GM12878 (cell line): ENCODE measurements at regions not wholly inside any gene's neighbourhood (a gene's known extent, or its start where the extent isn't known, plus 50 kb on each side); places are given as distances from the start of the nearest gene placed in this dataset.

Experiments
- ATAC-seq: fragments of 200-7000 bp; cut with Tn5 transposase; 3 replicates; pipeline ENCODE4 v1.9.1; 2020; ENCODE audit warnings: mild to moderate bottlenecking, moderate library complexity
- BruUV-seq: library from RNA; stranded (reverse); fragments of 400-500 nt; replicated peaks from 2 replicates; lab custom pipeline; 2021; lab: Mats Ljungman, UMichigan
- CTCF ChIA-PET: fragments of 300-600 bp; sonication (Branson Sonifier 250); formaldehyde crosslinking; extraction: SDS; loops from one replicate; lab custom pipeline; 2021; ENCODE audit warnings: inconsistent platforms; lab: Yijun Ruan, JAX
- POLR2A ChIA-PET: fragments of 350-600 bp; formaldehyde crosslinking; extraction: SDS; loops from one replicate; lab custom pipeline; 2021; ENCODE audit warnings: inconsistent platforms; lab: Charles Lee
- RAD21 ChIA-PET: fragments of 300-600 bp; sonication (Branson Sonifier 250); formaldehyde crosslinking; loops from one replicate; lab custom pipeline; 2023; ENCODE audit warnings: antibody characterized with exemption; ENCODE audit not compliant: unreplicated experiment; lab: Charles Lee
- SMC1A ChIA-PET: fragments of 300-600 bp; sonication (Branson Sonifier 250); formaldehyde crosslinking; loops from one replicate; lab custom pipeline; 2023; ENCODE audit not compliant: unreplicated experiment, uncharacterized antibody; lab: Charles Lee
- DNase-seq: peaks from one replicate; pipeline ENCODE4 v3.0.0-alpha.2; 2011; ENCODE audit warnings: low read depth, low spot score
- FAIRE-seq: peaks from 3 replicates; lab custom pipeline; 2011; peaks lifted over from hg19 to GRCh38; lab: Jason Lieb, UNC
- H2AFZ ChIP-seq: 2 replicates; pipeline ENCODE4 v1.6.0; 2011; ENCODE audit warnings: low read depth, low read length, control low read depth; ENCODE audit not compliant: control insufficient read depth
- H3K27ac ChIP-seq: 2 replicates; pipeline ENCODE4 v1.5.1; 2011; ENCODE audit warnings: control low read depth; ENCODE audit not compliant: control insufficient read depth, insufficient read depth
- H3K27me3 ChIP-seq, 2 experiments: replicated peaks in 1 of 2; 2 replicates each; pipeline versions ENCODE4 v1.6.0 to v1.6.1; 2011; ENCODE audit warnings: low read length in 1 of 2; ENCODE audit not compliant: control insufficient read depth in 2 of 2, insufficient read depth in 2 of 2
- H3K36me3 ChIP-seq, 2 experiments: 2 replicates each; pipeline ENCODE4 v1.5.1; 2011; ENCODE audit warnings: low read length in 1 of 2; ENCODE audit not compliant: control insufficient read depth in 2 of 2, insufficient read depth in 2 of 2
- H3K4me1 ChIP-seq: 2 replicates; pipeline ENCODE4 v1.6.1; 2011; ENCODE audit warnings: mild to moderate bottlenecking, low read length, moderate library complexity, mixed read lengths; ENCODE audit not compliant: control insufficient read depth, insufficient read depth
- H3K4me2 ChIP-seq: 2 replicates; pipeline ENCODE4 v1.6.0; 2011; ENCODE audit warnings: control low read depth; ENCODE audit not compliant: control insufficient read depth, insufficient read depth
- H3K4me3 ChIP-seq: fragments of 200-600 bp; sonication (generic); 2 replicates; pipeline ENCODE4 v1.5.1; 2016
- H3K79me2 ChIP-seq: 2 replicates; pipeline ENCODE4 v1.6.0; 2011; ENCODE audit warnings: low read length; ENCODE audit not compliant: control insufficient read depth, insufficient read depth
- H3K9ac ChIP-seq: 2 replicates; pipeline ENCODE4 v1.8.0; 2011; ENCODE audit warnings: low read length, control low read depth, mixed read lengths; ENCODE audit not compliant: control insufficient read depth, insufficient read depth
- H3K9me3 ChIP-seq: replicated peaks from 3 replicates; pipeline ENCODE4 v1.5.1; 2011; ENCODE audit warnings: mild to moderate bottlenecking, low read length; ENCODE audit not compliant: control insufficient read depth, insufficient read depth
- H4K20me1 ChIP-seq: 2 replicates; pipeline ENCODE4 v1.6.0; 2011; ENCODE audit not compliant: control insufficient read depth, insufficient read depth
- CBX3 ChIP-seq: fragments of 200-600 bp; sonication (generic); IDR thresholded peaks from 2 replicates; pipeline ENCODE4 v1.6.1; 2016; ENCODE audit warnings: low read depth, borderline replicate concordance
- GABPA ChIP-seq: IDR thresholded peaks from 2 replicates; pipeline ENCODE4 v1.6.1; 2014; ENCODE audit warnings: antibody characterized with exemption, low read depth, mild to moderate bottlenecking, inconsistent platforms
- HCFC1 ChIP-seq: fragments of 150-350 bp; IDR thresholded peaks from 2 replicates; pipeline ENCODE4 v1.6.1; 2014; ENCODE audit warnings: low read length
- HDAC6 ChIP-seq: fragments of 200-600 bp; sonication (generic); IDR thresholded peaks from one replicate; pipeline ENCODE4 v1.8.0; 2017; ENCODE audit warnings: antibody characterized with exemption; ENCODE audit not compliant: unreplicated experiment
- MXI1 ChIP-seq: fragments of 150-350 bp; IDR thresholded peaks from 2 replicates; pipeline ENCODE4 v1.6.1; 2011; ENCODE audit warnings: low read depth, mild to moderate bottlenecking, inconsistent platforms, low read length, improper control_type of control experiment
- NFYA ChIP-seq: IDR thresholded peaks from 2 replicates; pipeline ENCODE4 v1.6.1; 2011; ENCODE audit warnings: low read depth, mild to moderate bottlenecking, low read length, improper control_type of control experiment, borderline replicate concordance
- NRF1 ChIP-seq: conservative IDR thresholded peaks from 2 replicates; pipeline ENCODE4 v1.6.1; 2011; ENCODE audit warnings: mild to moderate bottlenecking, low read depth, low read length, improper control_type of control experiment
- PAX8 ChIP-seq: fragments of 450-650 bp; IDR thresholded peaks from 2 replicates; pipeline ENCODE4 v1.6.1; 2017; ENCODE audit warnings: mild to moderate bottlenecking, moderate library complexity
- RELA ChIP-seq: fragments of 450-650 bp; IDR thresholded peaks from 2 replicates; pipeline ENCODE4 v1.8.0; 2014; ENCODE audit warnings: borderline replicate concordance; ENCODE audit not compliant: partially characterized antibody
- TCF7 ChIP-seq: IDR thresholded peaks from 2 replicates; pipeline ENCODE4 v1.6.1; 2014; ENCODE audit warnings: antibody characterized with exemption, borderline replicate concordance
- ZNF217 ChIP-seq: fragments of 450-650 bp; IDR thresholded peaks from 2 replicates; pipeline ENCODE4 v1.6.1; 2017; ENCODE audit warnings: antibody characterized with exemption, mild to moderate bottlenecking
- ZNF24 ChIP-seq: fragments of 450-650 bp; IDR thresholded peaks from 2 replicates; pipeline ENCODE4 v1.6.1; 2017; ENCODE audit warnings: antibody characterized with exemption, mild to moderate bottlenecking
- WGBS: methylation state at CpG from one replicate; pipeline ENCODE4 v1.1.6; 2016; ENCODE audit warnings: low lambda C conversion rate; ENCODE audit not compliant: insufficient replicate concordance, insufficient coverage; ENCODE audit errors: missing lambda C conversion rate; 5-methylcytosine and 5-hydroxymethylcytosine counted together
- in situ Hi-C: fragments of 300-500 bp; cut with MboI; formaldehyde crosslinking; loops from 9 replicates; pipeline ENCODE4 v1.14.3; 2018; ENCODE audit warnings: mixed read lengths
- intact Hi-C: fragments of 100-400 bp; cut with micrococcal nuclease; formaldehyde crosslinking; loops from one replicate; pipeline ENCODE4 v1.14.2; 2022; ENCODE audit not compliant: unreplicated experiment
- TF ChIP-seq, protein P1 (sequence below): IDR thresholded peaks from 2 replicates; pipeline ENCODE4 v1.6.1; 2012; ENCODE audit warnings: improper control_type of control experiment, low read depth, low read length; ENCODE audit not compliant: insufficient replicate concordance
- TF ChIP-seq, protein P2 (sequence below): fragments of 450-650 bp; IDR thresholded peaks from 2 replicates; pipeline ENCODE4 v1.6.1; 2016; ENCODE audit warnings: mild to moderate bottlenecking

DNA sequence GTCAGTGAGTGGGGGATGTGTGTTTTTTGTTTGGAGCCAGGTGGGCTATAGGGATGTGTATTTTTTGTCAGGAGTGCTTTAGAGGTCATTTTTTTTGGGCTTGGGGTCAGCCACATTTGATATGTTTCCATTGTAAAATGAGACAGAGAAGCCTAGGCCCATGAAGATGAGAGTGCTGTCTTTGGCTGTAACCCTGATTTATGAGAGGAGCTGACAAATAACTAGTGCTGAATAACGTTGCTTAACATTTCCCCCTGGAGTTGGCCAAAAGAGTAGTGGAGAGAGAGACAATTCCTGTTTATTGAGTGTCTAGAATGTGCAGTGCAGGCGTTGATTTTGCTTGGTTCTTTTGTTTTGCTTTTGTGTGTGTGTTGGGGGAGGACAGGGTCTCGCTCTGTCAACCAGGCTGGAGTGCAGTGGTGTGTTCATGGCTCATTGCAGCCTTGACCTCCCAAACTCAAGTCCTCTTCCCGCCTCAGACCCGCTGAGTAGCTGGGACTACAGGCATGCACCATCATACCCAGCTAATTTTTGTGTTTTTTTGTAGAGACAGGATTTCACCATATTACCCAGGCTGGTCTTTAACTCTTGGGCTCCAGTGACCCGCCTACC lies 64.7 kb downstream of the S1PR1 start (continued):
- TF ChIP-seq MXI1 (no peak), HCFC1 (no peak), HDAC6 (no peak), PAX8 (no peak)

DNA sequence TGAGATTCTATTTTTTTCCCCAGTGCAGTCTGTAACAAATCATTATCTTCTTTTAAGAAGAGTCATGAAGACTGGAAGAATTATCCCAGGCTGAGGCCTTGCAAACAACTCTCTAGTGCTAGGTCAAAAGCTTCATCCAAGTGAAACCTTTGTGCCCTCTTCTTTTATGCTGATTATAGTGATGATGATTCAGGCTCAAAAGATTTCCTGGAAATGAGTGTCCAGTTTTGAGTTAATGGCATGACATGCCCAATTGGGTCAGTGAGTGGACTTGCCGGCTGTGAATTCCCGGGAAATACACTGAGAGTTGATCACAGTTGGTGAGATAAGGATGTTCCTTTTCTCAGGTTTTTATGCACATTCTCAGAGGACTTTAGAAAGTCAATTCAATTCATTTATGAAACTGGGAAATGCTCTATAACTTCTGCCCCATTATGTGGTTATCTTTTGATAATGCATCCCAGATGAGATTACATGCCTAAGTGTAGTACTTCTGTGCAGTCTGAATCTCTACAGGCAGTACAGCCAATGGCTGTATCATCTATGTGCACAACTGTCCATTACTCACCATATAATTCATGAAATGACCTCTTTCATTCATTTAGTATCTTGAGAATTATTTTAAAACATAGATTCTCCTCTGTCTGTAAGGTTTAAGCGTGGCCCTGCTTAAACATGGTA lies 66.2 kb downstream of the S1PR1 start:
- no peaks in the 10 kb centered on the region; the same call in 1 of the 3 replicates for H3K9me3 ChIP-seq
- in situ Hi-C loops: no loop called here
- H3K27me3 ChIP-seq: no peaks in the 10 kb centered on the region
- peaks cover 12% of the 10 kb centered on the region for H3K79me2 ChIP-seq
- intact Hi-C loops: no loop called here
- H3K4me1 ChIP-seq: peaks cover 13% of the 10 kb centered on the region
- CTCF ChIA-PET: interaction anchor here (1.7 to 12.4 kb wide), 4 partner anchors 13 to 134 kb away, joined by 5 to 228 read pairs (median 138); no protein-coding TSS in a partner anchor
- RAD21 ChIA-PET: interaction anchor here (1.0 to 12.2 kb wide), 4 partner anchors 10 to 135 kb away, joined by 3 to 171 read pairs (median 8); no protein-coding TSS in a partner anchor
- no peak overlapping the region for H2AFZ ChIP-seq
- H3K36me3 ChIP-seq: peaks cover 0 to 3% of the 10 kb centered on the region in 2 experiments; a peak in 1 of 4 replicates
- no peak for FAIRE-seq
- SMC1A ChIA-PET: interaction anchor here (1.2 to 16.8 kb wide), 4 partner anchors 13 to 378 kb away, joined by 3 to 275 read pairs (median 4); no protein-coding TSS in a partner anchor
- no peak overlapping the region for H3K9ac ChIP-seq
- WGBS: 93% methylated on average over 3 of the region's 3 CpGs
- no peak overlapping the region for H3K4me3 ChIP-seq
- ATAC-seq: no peak
- DNase-seq: no peak
- POLR2A ChIA-PET: no interaction called here
- BruUV-seq: no TSS peak
- H3K27ac ChIP-seq: no peak overlapping the region
- H3K4me2 ChIP-seq: no peak overlapping the region
- H4K20me1 ChIP-seq: no peaks in the 10 kb centered on the region
- TF ChIP-seq, protein P1, sequence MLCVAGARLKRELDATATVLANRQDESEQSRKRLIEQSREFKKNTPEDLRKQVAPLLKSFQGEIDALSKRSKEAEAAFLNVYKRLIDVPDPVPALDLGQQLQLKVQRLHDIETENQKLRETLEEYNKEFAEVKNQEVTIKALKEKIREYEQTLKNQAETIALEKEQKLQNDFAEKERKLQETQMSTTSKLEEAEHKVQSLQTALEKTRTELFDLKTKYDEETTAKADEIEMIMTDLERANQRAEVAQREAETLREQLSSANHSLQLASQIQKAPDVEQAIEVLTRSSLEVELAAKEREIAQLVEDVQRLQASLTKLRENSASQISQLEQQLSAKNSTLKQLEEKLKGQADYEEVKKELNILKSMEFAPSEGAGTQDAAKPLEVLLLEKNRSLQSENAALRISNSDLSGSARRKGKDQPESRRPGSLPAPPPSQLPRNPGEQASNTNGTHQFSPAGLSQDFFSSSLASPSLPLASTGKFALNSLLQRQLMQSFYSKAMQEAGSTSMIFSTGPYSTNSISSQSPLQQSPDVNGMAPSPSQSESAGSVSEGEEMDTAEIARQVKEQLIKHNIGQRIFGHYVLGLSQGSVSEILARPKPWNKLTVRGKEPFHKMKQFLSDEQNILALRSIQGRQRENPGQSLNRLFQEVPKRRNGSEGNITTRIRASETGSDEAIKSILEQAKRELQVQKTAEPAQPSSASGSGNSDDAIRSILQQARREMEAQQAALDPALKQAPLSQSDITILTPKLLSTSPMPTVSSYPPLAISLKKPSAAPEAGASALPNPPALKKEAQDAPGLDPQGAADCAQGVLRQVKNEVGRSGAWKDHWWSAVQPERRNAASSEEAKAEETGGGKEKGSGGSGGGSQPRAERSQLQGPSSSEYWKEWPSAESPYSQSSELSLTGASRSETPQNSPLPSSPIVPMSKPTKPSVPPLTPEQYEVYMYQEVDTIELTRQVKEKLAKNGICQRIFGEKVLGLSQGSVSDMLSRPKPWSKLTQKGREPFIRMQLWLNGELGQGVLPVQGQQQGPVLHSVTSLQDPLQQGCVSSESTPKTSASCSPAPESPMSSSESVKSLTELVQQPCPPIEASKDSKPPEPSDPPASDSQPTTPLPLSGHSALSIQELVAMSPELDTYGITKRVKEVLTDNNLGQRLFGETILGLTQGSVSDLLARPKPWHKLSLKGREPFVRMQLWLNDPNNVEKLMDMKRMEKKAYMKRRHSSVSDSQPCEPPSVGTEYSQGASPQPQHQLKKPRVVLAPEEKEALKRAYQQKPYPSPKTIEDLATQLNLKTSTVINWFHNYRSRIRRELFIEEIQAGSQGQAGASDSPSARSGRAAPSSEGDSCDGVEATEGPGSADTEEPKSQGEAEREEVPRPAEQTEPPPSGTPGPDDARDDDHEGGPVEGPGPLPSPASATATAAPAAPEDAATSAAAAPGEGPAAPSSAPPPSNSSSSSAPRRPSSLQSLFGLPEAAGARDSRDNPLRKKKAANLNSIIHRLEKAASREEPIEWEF: no peak
- TF ChIP-seq GABPA (no peak), NRF1 (no peak), TCF7 (no peak), NFYA (no peak), CBX3 (no peak), ZNF217 (no peak), ZNF24 (no peak), RELA (no peak)
- TF ChIP-seq, protein P2, sequence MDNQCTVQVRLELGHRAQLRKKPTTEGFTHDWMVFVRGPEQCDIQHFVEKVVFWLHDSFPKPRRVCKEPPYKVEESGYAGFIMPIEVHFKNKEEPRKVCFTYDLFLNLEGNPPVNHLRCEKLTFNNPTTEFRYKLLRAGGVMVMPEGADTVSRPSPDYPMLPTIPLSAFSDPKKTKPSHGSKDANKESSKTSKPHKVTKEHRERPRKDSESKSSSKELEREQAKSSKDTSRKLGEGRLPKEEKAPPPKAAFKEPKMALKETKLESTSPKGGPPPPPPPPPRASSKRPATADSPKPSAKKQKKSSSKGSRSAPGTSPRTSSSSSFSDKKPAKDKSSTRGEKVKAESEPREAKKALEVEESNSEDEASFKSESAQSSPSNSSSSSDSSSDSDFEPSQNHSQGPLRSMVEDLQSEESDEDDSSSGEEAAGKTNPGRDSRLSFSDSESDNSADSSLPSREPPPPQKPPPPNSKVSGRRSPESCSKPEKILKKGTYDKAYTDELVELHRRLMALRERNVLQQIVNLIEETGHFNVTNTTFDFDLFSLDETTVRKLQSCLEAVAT: no peak
